H1 (cell line): ENCODE measurements at regions not wholly inside any gene's neighbourhood (a gene's known extent, or its start where the extent isn't known, plus 50 kb on each side); places are given as distances from the start of the nearest gene placed in this dataset.

ENCODE experiments used
- BACH1 ChIP-seq: IDR thresholded peaks from 2 replicates; pipeline ENCODE4 v1.6.1; 2012; ENCODE audit warnings: low read length, improper control_type of control experiment
- EGR1 ChIP-seq: IDR thresholded peaks from 2 replicates; pipeline ENCODE4 v1.6.1; 2011; ENCODE audit warnings: low read depth, low read length, borderline replicate concordance
- GTF2F1 ChIP-seq: IDR thresholded peaks from 2 replicates; pipeline ENCODE4 v1.6.1; 2012; ENCODE audit warnings: low read depth, low read length, improper control_type of control experiment, borderline replicate concordance
- JUN ChIP-seq: IDR thresholded peaks from 2 replicates; pipeline ENCODE4 v1.6.1; 2011; ENCODE audit warnings: low read depth, mild to moderate bottlenecking, improper control_type of control experiment, low read length
- MAFK ChIP-seq: IDR thresholded peaks from 2 replicates; pipeline ENCODE4 v1.6.1; 2012; ENCODE audit warnings: low read depth, mild to moderate bottlenecking, improper control_type of control experiment, low read length
- RAD21 ChIP-seq, 2 experiments: IDR thresholded peaks in 1 of 2; conservative IDR thresholded peaks in 1 of 2; 2 replicates each; pipeline ENCODE4 v1.6.1; 2011; ENCODE audit warnings: low read depth in 2 of 2, low read length in 2 of 2, improper control_type of control experiment in 1 of 2, inconsistent platforms in 1 of 2, mild to moderate bottlenecking in 1 of 2, moderate library complexity in 1 of 2
- RBBP5 ChIP-seq: IDR thresholded peaks from 2 replicates; pipeline ENCODE4 v1.7.1; 2012; ENCODE audit warnings: low read depth, mild to moderate bottlenecking, inconsistent platforms, low read length, moderate library complexity, borderline replicate concordance
- TCF12 ChIP-seq: IDR thresholded peaks from 2 replicates; pipeline ENCODE4 v1.6.1; 2011; ENCODE audit warnings: low read depth, mild to moderate bottlenecking, low read length

- TF ChIP-seq JUN (no peak), BACH1 (no peak), MAFK (no peak), RBBP5 (no peak), EGR1 (no peak), TCF12 (no peak), RAD21 (IDR thresholded peaks at IDR 0.05 in 1 of 2, conservative IDR thresholded peaks at IDR 0.05 in 1 of 2; ENCODE audit: low read depth in 2 of 2, low read length in 2 of 2) (no peak), GTF2F1 (no peak)
- TF ChIP-seq, all 59 proteins: peak for 0
Measured at GRCh38 chrX:18102006-18102405, 118.7 kb downstream of the BEND2 start (continued).
